ENCODE measurements at regions not wholly inside any gene's neighbourhood (a gene's known extent, or its start where the extent isn't known, plus 50 kb on each side); places are given as distances from the start of the nearest gene placed in this dataset.

GRCh38 chr3:56931836-56932235 is 128.6 kb upstream of the SPATA12 start:
- intact Hi-C loops (cut with DNase I; ENCODE audit: low total_unique reads) = no loop called here
- TF ChIP-seq, protein P1, sequence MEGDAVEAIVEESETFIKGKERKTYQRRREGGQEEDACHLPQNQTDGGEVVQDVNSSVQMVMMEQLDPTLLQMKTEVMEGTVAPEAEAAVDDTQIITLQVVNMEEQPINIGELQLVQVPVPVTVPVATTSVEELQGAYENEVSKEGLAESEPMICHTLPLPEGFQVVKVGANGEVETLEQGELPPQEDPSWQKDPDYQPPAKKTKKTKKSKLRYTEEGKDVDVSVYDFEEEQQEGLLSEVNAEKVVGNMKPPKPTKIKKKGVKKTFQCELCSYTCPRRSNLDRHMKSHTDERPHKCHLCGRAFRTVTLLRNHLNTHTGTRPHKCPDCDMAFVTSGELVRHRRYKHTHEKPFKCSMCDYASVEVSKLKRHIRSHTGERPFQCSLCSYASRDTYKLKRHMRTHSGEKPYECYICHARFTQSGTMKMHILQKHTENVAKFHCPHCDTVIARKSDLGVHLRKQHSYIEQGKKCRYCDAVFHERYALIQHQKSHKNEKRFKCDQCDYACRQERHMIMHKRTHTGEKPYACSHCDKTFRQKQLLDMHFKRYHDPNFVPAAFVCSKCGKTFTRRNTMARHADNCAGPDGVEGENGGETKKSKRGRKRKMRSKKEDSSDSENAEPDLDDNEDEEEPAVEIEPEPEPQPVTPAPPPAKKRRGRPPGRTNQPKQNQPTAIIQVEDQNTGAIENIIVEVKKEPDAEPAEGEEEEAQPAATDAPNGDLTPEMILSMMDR (IDR thresholded peaks at IDR 0.05) = no peak
- no peak for TF ChIP-seq POLR2A (IDR thresholded peaks at IDR 0.05)
- DNase-seq = no peak
- H3K27me3 ChIP-seq = no peaks in the 10 kb centered on the region
- no peaks in the 10 kb centered on the region for H3K36me3 ChIP-seq (ENCODE audit: low read depth, missing control alignments)
- no peaks in the 10 kb centered on the region for H3K9me3 ChIP-seq
- no peak overlapping the region for H3K27ac ChIP-seq
- H3K4me3 ChIP-seq = no peak overlapping the region
- H3K4me1 ChIP-seq = peaks cover 11% of the 10 kb centered on the region

GRCh38 chr3:56930706-56931105 is 129.0 kb upstream of the ARHGEF3 start:
- TF ChIP-seq, protein P1 (IDR thresholded peaks at IDR 0.05) = no peak
- no peak for TF ChIP-seq POLR2A (IDR thresholded peaks at IDR 0.05)
- intact Hi-C loops (cut with DNase I; ENCODE audit: low total_unique reads) = no loop called here
- H3K36me3 ChIP-seq (ENCODE audit: low read depth, missing control alignments) = no peaks in the 10 kb centered on the region
- WGBS, 2 donors = 90 to 92% methylated on average over 5 of the region's 5 CpGs
- H3K27me3 ChIP-seq = no peaks in the 10 kb centered on the region
- no peak for DNase-seq
- peaks cover 17% of the 10 kb centered on the region for H3K4me1 ChIP-seq
- H3K9me3 ChIP-seq = no peaks in the 10 kb centered on the region
- no peak overlapping the region for H3K27ac ChIP-seq
- no peak overlapping the region for H3K4me3 ChIP-seq

DNA sequence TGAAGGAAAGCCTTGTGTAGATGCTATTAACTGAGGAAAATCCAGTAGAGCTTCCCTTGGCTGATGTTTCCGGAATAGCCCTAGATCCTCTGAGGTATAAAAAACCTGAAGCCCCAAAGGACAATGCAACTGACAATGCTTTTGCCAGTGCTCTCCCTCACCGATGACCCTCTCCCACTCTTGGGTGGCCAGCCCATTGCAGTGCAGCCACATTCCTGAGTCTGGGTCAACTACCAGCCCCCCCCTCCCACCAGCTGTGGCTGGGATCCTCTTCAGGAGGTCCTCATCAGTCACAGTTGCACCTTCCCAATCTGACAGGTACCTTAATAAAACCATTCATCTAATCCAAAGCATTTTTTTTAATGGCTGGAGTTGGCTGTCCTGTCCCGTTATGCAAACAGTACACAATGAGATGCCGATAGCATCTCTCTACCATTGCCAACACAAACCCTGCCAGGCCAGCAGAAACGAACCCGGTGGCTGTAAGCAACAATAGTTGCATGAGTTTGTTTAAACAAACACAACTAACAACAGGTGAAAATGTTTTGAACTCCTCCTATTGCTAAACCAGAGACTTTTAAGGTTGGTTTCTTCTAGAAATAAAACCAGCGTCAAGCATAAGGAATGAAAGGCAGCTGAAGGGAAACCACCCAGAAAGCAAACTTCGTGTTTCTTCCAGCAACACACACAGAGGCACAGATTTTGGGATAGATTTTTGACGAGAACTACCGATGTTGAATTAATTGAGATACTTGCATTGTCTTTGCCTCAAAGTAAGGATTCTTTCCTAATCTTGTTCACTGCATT is 128.3 kb upstream of the ARHGEF3 start:
- H3K27me3 ChIP-seq = no peaks in the 10 kb centered on the region
- H3K36me3 ChIP-seq (ENCODE audit: low read depth, missing control alignments) = no peaks in the 10 kb centered on the region
- DNase-seq = no peak
- peaks cover 17% of the 10 kb centered on the region for H3K4me1 ChIP-seq
- H3K9me3 ChIP-seq = no peaks in the 10 kb centered on the region
- WGBS, 2 donors = 63 to 72% methylated on average over 10 of the region's 10 CpGs
- no peak overlapping the region for H3K4me3 ChIP-seq
- H3K27ac ChIP-seq = no peak overlapping the region
- TF ChIP-seq, protein P1 (IDR thresholded peaks at IDR 0.05) = no peak
- TF ChIP-seq POLR2A (IDR thresholded peaks at IDR 0.05) = no peak
- intact Hi-C loops (cut with DNase I; ENCODE audit: low total_unique reads) = no loop called here

DNA sequence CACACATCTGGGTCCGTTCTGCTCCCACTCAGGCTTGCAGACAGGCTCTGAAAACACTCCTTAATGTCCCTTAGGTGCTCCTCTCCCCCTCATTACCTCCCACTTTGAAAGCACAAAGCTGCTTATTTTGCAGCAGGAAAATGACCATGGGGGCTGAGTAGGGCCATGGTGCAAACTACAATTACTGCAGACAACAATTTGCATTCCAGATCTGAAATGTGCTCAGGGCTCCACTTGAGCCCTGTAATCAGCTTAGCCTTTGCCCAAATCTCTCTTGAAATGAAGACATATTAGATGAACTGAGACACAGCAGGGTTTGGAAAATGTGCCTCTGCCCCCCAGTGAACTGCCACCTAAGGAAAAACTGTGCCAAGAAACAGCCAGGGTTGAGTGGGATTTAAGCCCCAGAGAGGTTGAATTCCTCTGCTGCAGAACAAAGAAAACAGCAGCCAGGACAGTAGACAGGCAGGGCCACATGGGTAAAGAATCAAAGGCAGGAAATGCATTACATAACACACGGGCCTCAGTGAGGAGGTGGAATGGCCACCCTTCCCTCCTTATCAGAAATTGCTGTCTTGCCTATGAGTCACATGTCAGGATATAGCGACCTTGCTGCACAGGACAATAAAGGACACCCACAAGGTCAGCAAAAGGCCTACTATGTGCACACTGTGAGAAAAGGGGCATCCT is 126.8 kb upstream of the ARHGEF3 start:
- DNase-seq = no peak
- Histone ChIP-seq H3K4me1 (peaks cover 26% of the 10 kb centered on the region), H3K27ac (no peak overlapping the region), H3K9me3 (no peaks in the 10 kb centered on the region), H3K36me3 (ENCODE audit: low read depth, missing control alignments) (no peaks in the 10 kb centered on the region), H3K4me3 (no peak overlapping the region), H3K27me3 (no peaks in the 10 kb centered on the region)
- WGBS, 2 donors = 48 to 55% methylated on average over 3 of the region's 3 CpGs
- TF ChIP-seq POLR2A (IDR thresholded peaks at IDR 0.05) = no peak
- intact Hi-C loops (cut with DNase I; ENCODE audit: low total_unique reads) = no loop called here

- H3K27ac ChIP-seq = no peak overlapping the region
- H3K9me3 ChIP-seq = no peaks in the 10 kb centered on the region
- 71 to 84% methylated on average over 2 of the region's 2 CpGs for WGBS, 2 donors
- DNase-seq = no peak
- TF ChIP-seq POLR2A (IDR thresholded peaks at IDR 0.05) = no peak
- TF ChIP-seq, protein P1 (IDR thresholded peaks at IDR 0.05) = no peak
- no peaks in the 10 kb centered on the region for H3K27me3 ChIP-seq
- H3K4me1 ChIP-seq = peaks cover 33% of the 10 kb centered on the region
- intact Hi-C loops (cut with DNase I; ENCODE audit: low total_unique reads) = no loop called here
- H3K4me3 ChIP-seq = no peak overlapping the region
- H3K36me3 ChIP-seq (ENCODE audit: low read depth, missing control alignments) = no peaks in the 10 kb centered on the region
Measured at GRCh38 chr3:56927855-56928254, 126.1 kb upstream of the ARHGEF3 start.
